SK-N-MC (cell line): ENCODE measurements at regions not wholly inside any gene's neighbourhood (a gene's known extent, or its start where the extent isn't known, plus 50 kb on each side); places are given as distances from the start of the nearest gene placed in this dataset.

Experiments
- DNase-seq: peaks from one replicate; pipeline ENCODE4 v3.0.0-alpha.2; 2011; ENCODE audit warnings: low read depth, low spot score
- H3K27ac ChIP-seq: fragments of 200-600 bp; sonication (generic); 2 replicates; pipeline ENCODE4 v1.5.1; 2016; ENCODE audit warnings: mixed run types
- H3K36me3 ChIP-seq: fragments of 200-600 bp; sonication (generic); 2 replicates; pipeline ENCODE4 v1.6.1; 2017; ENCODE audit warnings: antibody characterized with exemption, low read length, mixed read lengths; ENCODE audit not compliant: insufficient read depth
- H3K4me3 ChIP-seq: fragments of 200-600 bp; sonication (generic); 2 replicates; pipeline ENCODE4 v1.5.1; 2016
- H3K9ac ChIP-seq: fragments of 200-600 bp; sonication (generic); 2 replicates; pipeline ENCODE4 v1.8.0; 2017; ENCODE audit warnings: mixed run types, mixed read lengths; ENCODE audit not compliant: insufficient read length
- H3K9me3 ChIP-seq: fragments of 200-600 bp; sonication (generic); 2 replicates; pipeline ENCODE4 v1.6.1; 2017; ENCODE audit warnings: low read depth, mild to moderate bottlenecking, antibody characterized with exemption, low read length, moderate library complexity, mixed read lengths
- EZH2 ChIP-seq: fragments of 200-600 bp; sonication (generic); IDR thresholded peaks from one replicate; pipeline ENCODE4 v1.6.1; 2017; ENCODE audit warnings: antibody characterized with exemption
- FOXP2 ChIP-seq: optimal IDR thresholded peaks from 2 replicates; pipeline ENCODE3; 2011; ENCODE audit warnings: mild to moderate bottlenecking, moderate library complexity; ENCODE audit not compliant: insufficient read depth; ENCODE audit errors: extremely low read length, control extremely low read depth
- POLR2AphosphoS5 ChIP-seq: IDR thresholded peaks from 2 replicates; pipeline ENCODE4 v1.6.1; 2012; ENCODE audit warnings: mild to moderate bottlenecking, low read depth, low read length, borderline replicate concordance

- TF ChIP-seq FOXP2 = no peak
- no peak for TF ChIP-seq EZH2
Measured at GRCh38 chr16:59759296-59759695, 1025.2 kb upstream of the GOT2 start.

GRCh38 chr16:59758848-59759247, 1024.7 kb upstream of the GOT2 start:
- Histone ChIP-seq H3K9ac (no peak overlapping the region), H3K36me3 (no peaks in the 10 kb centered on the region), H3K9me3 (no peaks in the 10 kb centered on the region), H3K27ac (no peak overlapping the region), H3K4me3 (no peak overlapping the region)
- no peak for DNase-seq
- TF ChIP-seq POLR2AphosphoS5 (no peak), FOXP2 (no peak), EZH2 (no peak)

More at GRCh38 chr16:59759296-59759695, 1025.2 kb upstream of the GOT2 start:
- DNase-seq = no peak
- H3K27ac ChIP-seq = no peak overlapping the region
- H3K9me3 ChIP-seq = no peaks in the 10 kb centered on the region
- no peaks in the 10 kb centered on the region for H3K36me3 ChIP-seq
- H3K4me3 ChIP-seq = no peak overlapping the region
- H3K9ac ChIP-seq = no peak overlapping the region

- H3K4me3 ChIP-seq = no peak overlapping the region
- H3K9me3 ChIP-seq = no peaks in the 10 kb centered on the region
- TF ChIP-seq POLR2AphosphoS5 (no peak), FOXP2 (no peak), EZH2 (no peak)
- H3K36me3 ChIP-seq = no peaks in the 10 kb centered on the region
- no peak overlapping the region for H3K27ac ChIP-seq
- no peak overlapping the region for H3K9ac ChIP-seq
- DNase-seq = no peak
Measured at GRCh38 chr16:59754854-59755253, 1020.7 kb upstream of the GOT2 start.

- Histone ChIP-seq H3K9me3 (no peaks in the 10 kb centered on the region), H3K36me3 (no peaks in the 10 kb centered on the region), H3K27ac (no peak overlapping the region), H3K4me3 (no peak overlapping the region), H3K9ac (no peak overlapping the region)
- TF ChIP-seq FOXP2 (no peak), EZH2 (no peak)
- DNase-seq = no peak
Measured at GRCh38 chr16:59749662-59750336, 1015.7 kb upstream of the GOT2 start.

GRCh38 chr16:59748531-59748930, 1014.4 kb upstream of the GOT2 start:
- no peak for DNase-seq
- TF ChIP-seq EZH2 (no peak), FOXP2 (no peak), POLR2AphosphoS5 (no peak)

GRCh38 chr16:59743504-59743903, 1009.4 kb upstream of the GOT2 start:
- Histone ChIP-seq H3K9me3 (no peaks in the 10 kb centered on the region), H3K9ac (no peak overlapping the region), H3K36me3 (no peaks in the 10 kb centered on the region), H3K4me3 (no peak overlapping the region), H3K27ac (no peak overlapping the region)
- no peak for TF ChIP-seq EZH2
- TF ChIP-seq FOXP2 = no peak
- TF ChIP-seq POLR2AphosphoS5 = no peak
- no peak for DNase-seq

More at GRCh38 chr16:59748531-59748930, 1014.4 kb upstream of the GOT2 start:
- Histone ChIP-seq H3K9ac (no peak overlapping the region), H3K27ac (no peak overlapping the region), H3K4me3 (no peak overlapping the region), H3K9me3 (no peaks in the 10 kb centered on the region), H3K36me3 (no peaks in the 10 kb centered on the region)

- Histone ChIP-seq H3K27ac (no peak overlapping the region), H3K4me3 (no peak overlapping the region), H3K36me3 (no peaks in the 10 kb centered on the region), H3K9ac (no peak overlapping the region), H3K9me3 (no peaks in the 10 kb centered on the region)
- no peak for DNase-seq
- TF ChIP-seq FOXP2 (no peak), EZH2 (no peak), POLR2AphosphoS5 (no peak)
Measured at GRCh38 chr16:59740858-59741257, 1006.7 kb upstream of the GOT2 start.

- Histone ChIP-seq H3K4me3 (no peak overlapping the region), H3K9me3 (no peaks in the 10 kb centered on the region), H3K36me3 (no peaks in the 10 kb centered on the region), H3K9ac (no peak overlapping the region), H3K27ac (no peak overlapping the region)
- DNase-seq = no peak
- TF ChIP-seq FOXP2 = no peak
- no peak for TF ChIP-seq EZH2
- TF ChIP-seq POLR2AphosphoS5 = no peak
Measured at GRCh38 chr16:59737274-59737673, 1003.2 kb upstream of the GOT2 start.

GRCh38 chr16:59733321-59733720, 999.2 kb upstream of the GOT2 start:
- TF ChIP-seq FOXP2 = no peak
- TF ChIP-seq EZH2 = no peak
- TF ChIP-seq POLR2AphosphoS5 = no peak
- Histone ChIP-seq H3K4me3 (no peak overlapping the region), H3K36me3 (no peaks in the 10 kb centered on the region), H3K9ac (no peak overlapping the region), H3K27ac (no peak overlapping the region), H3K9me3 (no peaks in the 10 kb centered on the region)
- no peak for DNase-seq
